ENCODE measurements at regions not wholly inside any gene's neighbourhood (a gene's known extent, or its start where the extent isn't known, plus 50 kb on each side); places are given as distances from the start of the nearest gene placed in this dataset.
"Not testable (repeated sequence)": the region's sequence is repeated elsewhere in the genome, so short reads cannot be mapped to it uniquely, and the experiment has no call there.

- intact Hi-C loops (cut with DNase I) = no loop called here
- no peak for DNase-seq (ENCODE audit: low spot score)
Observed at GRCh38 chr10:64760371-64760770, 1239.2 kb downstream of the REEP3 start.

DNA sequence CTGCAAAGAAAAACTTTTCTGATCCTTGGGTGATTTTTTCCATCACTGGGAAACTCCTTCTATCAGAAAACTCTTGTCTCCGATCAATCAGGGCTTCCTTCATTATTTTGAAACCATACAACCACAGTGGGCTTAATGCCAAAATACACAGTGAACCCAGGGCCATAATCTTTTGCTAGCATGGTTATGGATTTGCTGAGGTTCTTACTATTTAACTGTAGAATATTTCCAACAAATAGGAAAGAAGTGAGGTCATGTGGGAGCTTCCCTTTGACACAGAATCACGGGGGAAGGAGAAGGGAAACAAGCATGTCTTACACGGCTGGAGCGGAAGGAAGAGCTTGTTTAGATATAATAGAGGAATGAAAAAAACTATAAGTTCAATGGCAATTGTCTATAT, 1241.7 kb downstream of the REEP3 start:
- intact Hi-C loops (cut with DNase I) = no loop called here

GRCh38 chr10:64765498-64765897, 1244.3 kb downstream of the REEP3 start:
- intact Hi-C loops (cut with DNase I) = no loop called here

More for the DNA sequence above, 1241.7 kb downstream of the REEP3 start:
- no peak for DNase-seq (ENCODE audit: low spot score)

GRCh38 chr10:64771253-64772050, 1250.3 kb downstream of the REEP3 start:
- DNase-seq (ENCODE audit: low spot score) = no peak
- intact Hi-C loops (cut with DNase I) = no loop called here

More at GRCh38 chr10:64765498-64765897, 1244.3 kb downstream of the REEP3 start:
- DNase-seq (ENCODE audit: low spot score) = no peak

- intact Hi-C loops (cut with DNase I) = no loop called here
- no peak for DNase-seq (ENCODE audit: low spot score)
Observed at GRCh38 chr10:64773357-64773756, 1252.2 kb downstream of the REEP3 start.

- DNase-seq (ENCODE audit: low spot score); intact Hi-C loops (cut with DNase I): not testable (repeated sequence)
Observed at GRCh38 chr10:64784451-64784850, 1263.2 kb downstream of the REEP3 start.

- intact Hi-C loops (cut with DNase I) = no loop called here
- DNase-seq (ENCODE audit: low spot score) = no peak
Observed at GRCh38 chr10:64785816-64786215, 1264.6 kb downstream of the REEP3 start.

DNA sequence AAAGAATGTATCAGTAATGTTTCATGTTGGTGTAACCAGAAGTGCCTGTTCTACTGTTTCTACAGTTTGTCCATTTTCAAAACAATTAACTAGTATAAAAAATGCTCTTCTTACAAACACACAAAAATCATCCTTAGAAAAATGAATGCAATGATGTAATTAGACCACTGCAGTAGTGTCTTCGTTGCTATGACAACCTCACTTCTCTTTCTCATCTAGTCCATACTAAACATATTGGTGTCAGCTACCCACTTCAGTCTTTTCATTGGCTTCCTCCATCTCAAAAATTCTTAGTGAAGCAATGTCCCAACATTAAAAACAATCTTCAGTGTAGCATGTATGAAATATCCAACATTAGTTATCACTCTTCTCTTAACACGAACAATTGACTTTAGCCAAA, 1265.8 kb downstream of the REEP3 start:
- no peak for DNase-seq (ENCODE audit: low spot score)
- intact Hi-C loops (cut with DNase I) = no loop called here

- intact Hi-C loops (cut with DNase I) = no loop called here
- no peak for DNase-seq (ENCODE audit: low spot score)
Observed at GRCh38 chr10:64795847-64796246, 1274.6 kb downstream of the REEP3 start.

- intact Hi-C loops (cut with DNase I) = no loop called here
- no peak for DNase-seq (ENCODE audit: low spot score)
Observed at GRCh38 chr10:64798297-64798696, 1277.1 kb downstream of the REEP3 start.

DNA sequence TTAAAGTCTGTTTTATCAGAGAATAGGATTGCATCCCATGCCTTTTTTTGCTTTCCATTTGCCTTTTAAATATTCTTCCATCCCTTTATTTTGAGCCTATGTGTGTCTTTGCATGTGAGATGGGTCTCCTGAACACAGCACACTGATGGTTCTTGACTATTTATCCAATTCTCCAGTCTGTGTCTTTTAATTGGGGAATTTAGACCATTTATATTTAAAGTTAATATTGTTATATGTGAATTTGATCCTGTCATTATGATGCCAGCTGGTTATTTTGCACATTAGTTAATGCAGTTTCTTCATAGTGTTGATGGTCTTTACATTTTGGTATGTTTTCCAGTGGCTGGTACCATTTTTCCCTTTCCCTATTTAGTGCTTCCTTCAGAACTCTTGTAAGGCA, 1287.0 kb downstream of the REEP3 start:
- intact Hi-C loops (cut with DNase I); DNase-seq (ENCODE audit: low spot score): not testable (repeated sequence)

DNA sequence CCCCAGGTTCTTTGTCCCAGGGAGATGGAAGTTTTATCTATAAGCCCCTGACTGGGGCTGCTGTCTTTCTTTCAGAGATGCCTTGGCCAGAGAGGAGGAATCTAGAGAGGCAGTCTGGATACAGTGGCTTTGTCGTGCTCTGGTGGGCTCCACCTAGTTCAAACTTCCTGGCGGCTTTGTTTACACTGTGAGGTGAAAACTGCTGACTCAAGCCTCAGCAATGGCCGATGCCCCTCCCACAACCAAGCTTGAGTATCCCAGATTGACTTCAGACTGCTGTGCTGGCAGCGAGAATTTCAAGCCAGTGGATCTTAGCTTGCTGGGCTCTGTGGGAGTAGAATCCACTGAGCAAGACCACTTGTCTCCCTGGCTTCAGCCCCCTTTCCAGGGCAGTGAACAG, 1288.8 kb downstream of the REEP3 start:
- DNase-seq (ENCODE audit: low spot score) = not testable (repeated sequence)
- intact Hi-C loops (cut with DNase I) = loop anchor here in 1 of 2 donors (10.0 kb wide), 1 partner anchor 1595 kb away; no protein-coding TSS in a partner anchor

GRCh38 chr10:64813391-64813790, 1292.2 kb downstream of the REEP3 start:
- no peak for DNase-seq (ENCODE audit: low spot score)
- intact Hi-C loops (cut with DNase I) = loop anchor here in 1 of 2 donors (10.0 kb wide), 1 partner anchor 1591 kb away; no protein-coding TSS in a partner anchor

GRCh38 chr10:64814201-64814600, 1293.0 kb downstream of the REEP3 start:
- no peak for DNase-seq (ENCODE audit: low spot score)
- intact Hi-C loops (cut with DNase I) = loop anchor here in 1 of 2 donors (10.0 kb wide), 1 partner anchor 1591 kb away; no protein-coding TSS in a partner anchor

DNA sequence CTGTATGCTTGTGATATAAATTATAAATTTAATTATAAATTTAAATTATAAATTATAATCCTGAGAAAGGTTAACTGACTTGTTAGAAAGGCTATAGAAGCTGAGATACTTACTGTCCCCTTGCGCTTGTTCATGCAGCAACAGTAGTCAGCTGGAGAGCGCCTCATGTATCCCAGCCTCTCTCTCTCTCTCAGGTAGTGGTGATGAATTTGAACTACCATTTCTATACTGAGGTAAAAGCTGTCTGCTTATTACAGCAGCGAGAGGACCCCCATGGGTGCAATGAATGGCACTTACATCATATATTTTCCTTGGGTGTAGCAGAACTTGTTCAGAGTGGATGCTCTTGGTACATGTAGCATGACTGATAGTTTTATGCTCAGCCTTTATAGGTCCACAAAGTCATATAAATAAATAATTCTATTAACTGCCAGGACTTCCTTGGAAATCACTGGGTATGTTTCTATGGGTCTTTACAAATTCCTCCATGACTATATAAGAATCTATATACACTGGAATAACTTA, 1308.7 kb downstream of the REEP3 start:
- DNase-seq (ENCODE audit: low spot score) = no peak
- intact Hi-C loops (cut with DNase I) = no loop called here

GRCh38 chr10:64830869-64831268, 1309.7 kb downstream of the REEP3 start:
- no peak for DNase-seq (ENCODE audit: low spot score)

DNA sequence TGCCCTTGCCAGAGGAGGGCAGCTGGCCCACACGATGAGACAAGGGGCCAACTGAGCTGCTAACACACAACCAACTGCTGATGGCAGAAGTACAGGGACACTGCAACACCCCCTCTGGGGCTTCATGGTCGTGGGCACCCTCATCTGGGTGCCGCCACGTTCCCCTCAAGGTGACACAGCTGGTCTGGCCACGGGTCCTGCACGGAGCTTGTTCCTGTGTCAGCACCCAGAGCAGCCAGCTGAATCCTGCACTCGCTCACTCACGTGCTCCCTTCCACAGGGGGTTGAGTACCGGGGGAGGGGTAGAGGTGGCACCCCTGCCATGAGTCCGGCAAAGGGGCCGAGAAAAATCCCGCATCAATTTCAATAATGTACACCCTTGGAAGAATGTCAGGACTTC, 1319.1 kb downstream of the REEP3 start:
- intact Hi-C loops (cut with DNase I) = no loop called here
- DNase-seq (ENCODE audit: low spot score) = no peak

More at GRCh38 chr10:64830869-64831268, 1309.7 kb downstream of the REEP3 start:
- intact Hi-C loops (cut with DNase I) = no loop called here

DNA sequence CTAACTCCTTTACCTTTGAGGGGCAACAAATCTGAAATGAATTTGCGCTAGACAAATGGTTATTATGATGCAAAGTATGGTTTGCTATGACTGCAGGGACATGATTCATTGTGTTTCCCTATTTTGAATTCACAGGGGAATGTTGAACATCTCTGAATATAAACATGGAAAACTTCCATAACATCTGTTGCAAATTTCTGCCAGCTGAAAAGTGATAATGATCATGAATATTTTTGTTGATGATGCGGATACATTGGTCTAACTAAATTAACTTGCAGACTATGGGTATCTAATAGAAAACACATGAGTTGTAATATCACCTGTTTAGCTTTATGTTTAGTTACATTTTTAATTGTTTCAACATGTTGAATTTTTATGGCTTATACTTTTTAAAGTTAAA, 1325.5 kb downstream of the REEP3 start:
- intact Hi-C loops (cut with DNase I) = no loop called here
- no peak for DNase-seq (ENCODE audit: low spot score)

DNA sequence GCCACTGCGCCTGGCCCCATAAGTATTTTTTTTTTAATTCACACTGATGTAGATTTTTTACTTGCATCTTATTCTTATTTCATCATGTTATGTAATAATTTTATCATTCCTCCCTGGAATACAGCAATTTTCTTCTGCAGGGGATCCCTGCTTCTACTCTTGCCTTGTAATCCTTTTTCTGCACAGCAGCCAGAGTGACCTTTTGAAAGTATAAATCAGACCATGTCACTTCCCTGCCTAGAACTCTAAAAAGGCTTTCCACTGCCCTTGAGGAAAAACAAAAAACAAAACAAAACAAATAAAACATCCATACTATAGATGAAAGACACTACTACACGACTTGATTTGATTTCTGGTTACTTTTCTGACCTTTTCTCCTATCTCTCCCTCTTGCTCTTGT, 1334.7 kb downstream of the REEP3 start:
- no peak for DNase-seq (ENCODE audit: low spot score)
- intact Hi-C loops (cut with DNase I) = no loop called here

DNA sequence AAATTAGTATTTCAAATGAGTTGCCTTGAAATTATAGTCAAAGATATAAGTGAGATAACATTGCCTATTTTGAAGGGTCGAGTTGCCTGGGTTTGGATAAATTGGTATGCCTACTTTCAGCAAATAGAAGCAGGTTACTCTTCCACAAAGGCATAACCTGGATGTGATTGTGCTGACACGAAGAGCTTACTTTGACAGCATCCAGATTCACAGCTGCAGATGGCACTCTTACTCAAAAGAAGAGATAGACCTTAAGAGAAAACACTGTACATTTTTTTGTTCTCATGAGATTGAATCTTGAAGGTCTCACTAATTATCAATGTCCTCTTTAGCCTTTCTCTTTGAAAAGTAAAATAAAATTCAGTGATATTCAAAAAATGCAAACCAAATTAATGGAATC, 1338.7 kb downstream of the REEP3 start:
- intact Hi-C loops (cut with DNase I) = no loop called here
- DNase-seq (ENCODE audit: low spot score) = no peak

GRCh38 chr10:64863836-64864235, 1342.6 kb downstream of the REEP3 start:
- intact Hi-C loops (cut with DNase I) = no loop called here
- no peak for DNase-seq (ENCODE audit: low spot score)
